ENCODE measurements at regions not wholly inside any gene's neighbourhood (a gene's known extent, or its start where the extent isn't known, plus 50 kb on each side); places are given as distances from the start of the nearest gene placed in this dataset.
"Not testable (repeated sequence)": the region's sequence is repeated elsewhere in the genome, so short reads cannot be mapped to it uniquely, and the experiment has no call there.

DNA sequence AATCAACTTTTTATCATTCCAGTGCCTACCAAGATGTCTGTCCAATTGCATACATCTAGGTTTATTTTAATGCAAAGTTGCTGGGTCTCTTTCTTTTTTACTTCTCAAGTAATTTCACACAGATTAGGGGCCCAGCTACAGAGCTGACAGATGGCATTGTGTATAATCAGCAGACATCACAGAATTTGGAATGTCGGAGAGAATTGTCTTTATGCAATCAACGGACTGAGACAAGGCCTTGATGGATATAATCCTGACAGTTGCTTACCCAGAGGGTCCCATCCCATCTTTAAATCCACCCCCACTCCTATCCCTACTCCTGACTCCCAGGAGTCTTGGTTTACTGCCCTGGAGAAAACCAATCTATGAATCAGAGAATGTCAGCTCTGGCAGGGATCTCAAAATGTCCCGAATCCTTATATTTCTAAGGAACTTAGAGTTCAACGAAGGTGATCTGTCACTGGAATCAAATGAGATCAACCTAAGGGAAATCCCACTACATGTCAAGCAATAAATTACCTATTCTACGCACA is 142.0 kb downstream of the LRATD1 start:
- no peaks in the 10 kb centered on the region for H3K27me3 Mint-ChIP-seq
- H3K36me3 Mint-ChIP-seq, result no peaks in the 10 kb centered on the region
- H3K4me3 Mint-ChIP-seq, result no peak overlapping the region
- CTCF ChIA-PET, result no interaction called here
- no peaks in the 10 kb centered on the region for H3K4me1 Mint-ChIP-seq
- no peak overlapping the region for H3K27ac Mint-ChIP-seq
- H3K9me3 Mint-ChIP-seq, result peaks cover 2% of the 10 kb centered on the region
- DNase-seq, result no peak

DNA sequence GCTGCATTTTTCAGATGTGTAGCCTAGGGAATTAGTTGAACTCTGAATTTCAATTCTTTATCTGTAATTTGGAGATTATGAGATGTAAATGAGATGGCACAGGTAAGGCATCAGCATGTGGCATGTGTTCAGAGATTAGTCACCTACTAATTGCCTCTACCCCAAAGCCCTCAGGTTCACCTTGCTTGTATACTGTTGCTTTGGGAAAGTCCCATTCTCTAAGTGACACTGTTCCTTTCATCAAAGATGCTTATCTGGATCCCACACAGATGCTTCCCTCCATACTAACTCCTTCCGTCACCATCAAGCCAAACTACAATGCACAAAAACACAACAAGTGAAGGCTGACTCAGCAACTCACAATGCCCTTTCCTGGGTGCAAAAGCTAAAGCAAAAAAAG is 143.7 kb downstream of the LRATD1 start:
- CTCF ChIA-PET, result no interaction called here
- no peak overlapping the region for H3K4me3 Mint-ChIP-seq

DNA sequence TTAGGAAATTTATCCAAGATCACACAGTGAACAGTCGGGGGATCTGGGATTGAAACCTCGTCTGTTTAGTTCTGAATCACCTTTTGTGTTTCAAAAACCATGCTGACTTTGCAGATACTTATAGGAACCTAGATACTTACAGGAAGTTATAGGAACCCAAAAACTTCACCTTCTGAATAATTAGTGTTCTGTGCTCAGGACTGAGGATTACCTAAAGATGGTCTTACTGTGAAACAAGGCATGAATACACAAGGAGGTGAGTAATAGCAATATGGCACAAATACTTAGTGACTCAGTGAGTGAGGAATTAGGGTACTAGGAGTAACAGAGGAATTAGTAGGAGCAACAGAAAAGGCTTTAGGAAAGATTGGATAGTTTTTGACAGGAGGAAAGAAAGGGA is 145.5 kb downstream of the LRATD1 start:
- CTCF ChIA-PET, result no interaction called here
- H3K9me3 Mint-ChIP-seq, result peaks cover 3% of the 10 kb centered on the region
- no peak for DNase-seq
- no peaks in the 10 kb centered on the region for H3K36me3 Mint-ChIP-seq
- no peaks in the 10 kb centered on the region for H3K27me3 Mint-ChIP-seq
- H3K27ac Mint-ChIP-seq, result no peak overlapping the region
- no peaks in the 10 kb centered on the region for H3K4me1 Mint-ChIP-seq
- no peak overlapping the region for H3K4me3 Mint-ChIP-seq

More for the DNA sequence above, 143.7 kb downstream of the LRATD1 start:
- H3K4me1 Mint-ChIP-seq, result no peaks in the 10 kb centered on the region
- H3K9me3 Mint-ChIP-seq, result peaks cover 3% of the 10 kb centered on the region
- no peak overlapping the region for H3K27ac Mint-ChIP-seq
- H3K36me3 Mint-ChIP-seq, result no peaks in the 10 kb centered on the region
- no peaks in the 10 kb centered on the region for H3K27me3 Mint-ChIP-seq
- DNase-seq, result no peak

DNA sequence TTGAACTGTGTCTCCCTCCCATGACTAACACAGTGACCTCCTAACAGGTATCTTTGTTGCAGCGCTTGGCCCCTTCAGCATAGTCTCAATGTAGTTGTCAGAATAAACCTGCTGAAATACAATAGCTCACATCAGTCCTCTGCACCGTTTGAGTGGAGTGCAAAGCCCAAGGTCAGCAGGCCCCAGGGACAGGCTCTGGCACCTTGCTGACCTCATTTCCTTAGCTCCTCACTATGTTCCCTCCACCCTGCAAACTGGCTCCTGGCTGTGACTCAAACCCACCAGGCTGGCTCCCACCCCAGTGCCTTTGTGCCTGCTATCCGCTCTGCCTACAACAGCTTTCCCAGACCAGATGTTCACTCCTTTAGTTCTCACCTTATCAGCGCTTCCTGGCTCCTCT is 146.7 kb downstream of the LRATD1 start:
- CTCF ChIA-PET, result no interaction called here
- DNase-seq, result no peak
- Mint-ChIP-seq H3K9me3 (peaks cover 3% of the 10 kb centered on the region), H3K36me3 (no peaks in the 10 kb centered on the region), H3K4me3 (no peak overlapping the region), H3K27ac (no peak overlapping the region), H3K4me1 (no peaks in the 10 kb centered on the region), H3K27me3 (no peaks in the 10 kb centered on the region)

DNA sequence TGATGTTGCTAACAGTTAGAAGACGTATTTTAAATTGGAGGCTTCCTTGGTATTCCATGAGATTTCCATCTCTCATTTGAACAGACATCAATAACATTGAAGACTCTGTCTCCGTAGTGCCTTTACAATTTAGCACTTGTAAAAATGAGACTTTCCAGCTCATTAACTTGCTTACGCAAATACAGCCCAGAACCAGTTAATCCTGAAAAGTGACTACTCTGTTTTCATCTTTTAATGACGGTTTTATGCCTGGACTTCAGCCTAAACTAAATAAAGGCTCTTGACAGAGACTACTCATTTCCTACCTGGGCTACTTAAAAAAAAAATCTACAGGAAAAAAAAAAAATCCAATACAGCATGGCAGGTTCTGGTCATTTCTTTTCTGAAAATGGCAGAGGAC is 148.6 kb downstream of the LRATD1 start:
- no peaks in the 10 kb centered on the region for H3K4me1 Mint-ChIP-seq
- H3K27me3 Mint-ChIP-seq, result no peaks in the 10 kb centered on the region
- no peak overlapping the region for H3K4me3 Mint-ChIP-seq
- no peak overlapping the region for H3K27ac Mint-ChIP-seq
- H3K9me3 Mint-ChIP-seq, result peaks cover 3% of the 10 kb centered on the region
- CTCF ChIA-PET, result no interaction called here
- DNase-seq, result no peak
- H3K36me3 Mint-ChIP-seq, result no peaks in the 10 kb centered on the region

DNA sequence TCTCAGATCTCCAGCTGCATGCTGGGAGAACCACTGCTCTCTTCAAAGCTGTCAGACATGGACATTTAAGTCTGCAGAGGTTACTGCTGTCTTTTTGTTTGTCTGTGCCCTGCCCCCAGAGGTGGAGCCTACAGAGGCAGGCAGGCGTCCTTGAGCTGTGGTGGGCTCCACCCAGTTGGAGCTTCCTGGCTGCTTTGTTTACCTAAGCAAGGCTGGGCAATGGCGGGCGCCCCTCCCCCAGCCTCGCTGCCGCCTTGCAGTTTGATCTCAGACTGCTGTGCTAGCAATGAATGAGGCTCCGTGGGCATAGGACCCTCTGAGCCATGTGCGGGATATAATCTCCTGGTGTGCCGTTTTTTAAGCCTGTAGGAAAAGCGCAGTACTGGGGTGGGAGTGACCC is 156.3 kb downstream of the LRATD1 start:
- H3K4me1 Mint-ChIP-seq, H3K4me3 Mint-ChIP-seq, H3K27ac Mint-ChIP-seq, H3K27me3 Mint-ChIP-seq, CTCF ChIA-PET, DNase-seq, H3K36me3 Mint-ChIP-seq: not testable (repeated sequence)
- peaks cover 13% of the 10 kb centered on the region for H3K9me3 Mint-ChIP-seq

DNA sequence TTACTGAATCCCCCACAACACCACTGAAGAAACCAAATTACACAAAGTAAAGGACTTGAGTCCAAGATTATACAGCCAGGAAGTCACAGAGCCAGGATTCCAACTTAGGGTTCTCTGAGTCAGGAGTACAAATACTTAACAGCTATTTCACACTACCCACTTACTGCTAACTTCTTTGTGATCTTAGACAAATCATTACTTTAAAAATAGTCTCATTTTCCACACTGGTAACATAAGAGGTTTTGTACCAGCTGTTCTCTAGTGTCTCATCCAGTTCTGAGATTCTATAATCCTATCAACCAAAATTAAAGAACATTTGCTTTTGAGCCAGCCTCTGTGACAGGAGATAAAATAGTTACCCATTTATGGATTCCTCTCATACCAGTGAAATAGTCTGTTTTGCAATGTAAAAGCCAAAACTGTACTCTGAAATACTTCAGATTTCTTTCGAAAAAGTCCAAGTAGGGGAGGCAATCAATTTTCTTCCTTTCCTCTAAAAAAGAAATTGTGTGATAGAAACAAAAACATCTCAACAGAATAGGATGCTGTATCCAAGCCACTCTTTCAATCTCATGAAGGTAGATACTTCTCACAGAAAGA is 157.6 kb downstream of the LRATD1 start:
- no peak for DNase-seq
- Mint-ChIP-seq H3K4me1 (no peaks in the 10 kb centered on the region), H3K9me3 (peaks cover 13% of the 10 kb centered on the region), H3K27me3 (no peaks in the 10 kb centered on the region), H3K4me3 (no peak overlapping the region), H3K27ac (no peak overlapping the region), H3K36me3 (no peaks in the 10 kb centered on the region)
- CTCF ChIA-PET, result no interaction called here

DNA sequence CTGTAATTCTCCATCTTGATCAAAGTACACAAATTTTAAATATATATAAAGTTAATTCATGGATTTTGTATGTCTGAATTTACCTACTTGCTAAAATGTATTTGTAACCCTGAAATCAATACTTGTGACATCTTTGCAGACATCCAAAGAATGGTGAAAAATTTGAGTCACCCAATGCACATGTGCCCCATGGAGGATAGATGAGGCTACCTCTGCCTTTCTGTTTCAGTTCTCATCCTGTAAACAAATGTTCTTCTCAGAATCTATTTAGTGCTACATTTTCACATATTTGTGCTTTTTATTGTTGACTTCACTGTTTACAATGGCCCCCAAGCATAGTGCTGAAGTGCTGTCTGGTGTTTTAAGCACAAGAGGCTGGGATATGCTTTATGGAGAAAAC is 171.5 kb downstream of the LRATD1 start:
- no peaks in the 10 kb centered on the region for H3K36me3 Mint-ChIP-seq
- no peak for DNase-seq
- H3K4me3 Mint-ChIP-seq, result no peak overlapping the region
- peaks cover 6% of the 10 kb centered on the region for H3K9me3 Mint-ChIP-seq
- CTCF ChIA-PET, result no interaction called here
- no peaks in the 10 kb centered on the region for H3K4me1 Mint-ChIP-seq
- H3K27me3 Mint-ChIP-seq, result no peaks in the 10 kb centered on the region
- no peak overlapping the region for H3K27ac Mint-ChIP-seq

DNA sequence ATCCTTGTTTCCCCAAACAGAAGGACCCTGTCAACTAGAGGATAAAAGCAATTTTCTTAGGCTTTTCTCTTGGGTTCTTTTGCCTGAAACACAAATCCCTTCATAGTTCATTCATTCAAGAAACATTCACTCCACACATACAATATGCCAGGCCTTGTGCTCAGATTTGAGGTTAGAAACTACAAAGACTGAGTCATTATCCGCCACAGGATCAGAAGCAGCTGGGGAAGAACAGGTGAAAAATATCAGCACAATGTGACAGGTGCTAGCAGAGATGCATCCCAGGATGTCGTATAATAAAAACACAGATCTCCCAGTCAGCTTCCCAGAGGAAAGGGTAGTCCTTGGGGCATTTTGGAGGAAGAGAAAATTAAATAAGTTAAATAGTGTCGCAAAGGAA is 172.4 kb downstream of the LRATD1 start:
- CTCF ChIA-PET, result no interaction called here
- peaks cover 6% of the 10 kb centered on the region for H3K9me3 Mint-ChIP-seq
- no peak for DNase-seq
- H3K4me3 Mint-ChIP-seq, result no peak overlapping the region
- H3K36me3 Mint-ChIP-seq, result no peaks in the 10 kb centered on the region
- H3K27me3 Mint-ChIP-seq, result no peaks in the 10 kb centered on the region
- H3K4me1 Mint-ChIP-seq, result no peaks in the 10 kb centered on the region
- H3K27ac Mint-ChIP-seq, result no peak overlapping the region

DNA sequence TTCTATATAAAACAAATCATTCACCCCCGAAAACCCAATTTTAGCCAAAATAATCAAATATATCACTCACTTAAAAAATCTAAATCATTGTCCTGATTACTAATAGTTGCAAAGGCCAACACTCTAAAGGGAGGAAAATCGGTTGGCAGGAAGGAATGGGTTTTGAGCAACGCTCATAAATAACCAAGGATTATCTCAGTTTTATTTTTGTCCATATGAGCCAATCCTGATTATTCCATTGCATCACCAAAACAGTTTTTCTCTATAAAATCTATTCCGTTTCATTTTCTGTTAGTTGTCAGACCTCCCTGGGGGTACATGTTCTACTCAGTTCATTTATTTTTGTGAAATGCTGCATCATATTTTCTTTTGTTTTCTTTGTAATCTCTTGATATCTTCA is 174.1 kb downstream of the LRATD1 start:
- H3K4me1 Mint-ChIP-seq, result no peaks in the 10 kb centered on the region
- no peak overlapping the region for H3K27ac Mint-ChIP-seq
- DNase-seq, result no peak
- H3K36me3 Mint-ChIP-seq, result no peaks in the 10 kb centered on the region
- H3K4me3 Mint-ChIP-seq, result no peak overlapping the region
- H3K27me3 Mint-ChIP-seq, result no peaks in the 10 kb centered on the region
- peaks cover 10% of the 10 kb centered on the region for H3K9me3 Mint-ChIP-seq
- CTCF ChIA-PET, result no interaction called here

DNA sequence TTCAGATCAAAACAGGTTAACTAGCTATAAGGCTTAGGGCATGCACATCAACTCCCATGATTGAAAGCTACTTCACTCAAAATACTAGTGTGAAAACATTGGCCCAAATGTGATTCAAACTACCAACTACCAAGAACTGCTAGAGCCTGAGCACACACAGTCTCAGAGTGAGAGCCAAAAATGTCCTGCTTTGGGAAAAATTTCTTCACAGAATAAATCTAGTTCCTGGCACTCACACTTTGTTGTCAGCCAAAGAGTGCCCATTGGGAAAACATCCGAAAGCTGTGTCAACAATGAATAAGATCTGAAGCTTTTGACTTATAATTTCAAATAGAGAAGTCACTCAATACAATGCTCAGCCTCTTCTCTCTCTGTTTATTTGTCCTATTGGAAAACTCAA is 182.7 kb downstream of the LRATD1 start:
- H3K27me3 Mint-ChIP-seq, result no peaks in the 10 kb centered on the region
- H3K36me3 Mint-ChIP-seq, result no peaks in the 10 kb centered on the region
- DNase-seq, result no peak
- H3K27ac Mint-ChIP-seq, result no peak overlapping the region
- H3K4me3 Mint-ChIP-seq, result no peak overlapping the region
- peaks cover 6% of the 10 kb centered on the region for H3K9me3 Mint-ChIP-seq
- CTCF ChIA-PET, result no interaction called here
- no peaks in the 10 kb centered on the region for H3K4me1 Mint-ChIP-seq

DNA sequence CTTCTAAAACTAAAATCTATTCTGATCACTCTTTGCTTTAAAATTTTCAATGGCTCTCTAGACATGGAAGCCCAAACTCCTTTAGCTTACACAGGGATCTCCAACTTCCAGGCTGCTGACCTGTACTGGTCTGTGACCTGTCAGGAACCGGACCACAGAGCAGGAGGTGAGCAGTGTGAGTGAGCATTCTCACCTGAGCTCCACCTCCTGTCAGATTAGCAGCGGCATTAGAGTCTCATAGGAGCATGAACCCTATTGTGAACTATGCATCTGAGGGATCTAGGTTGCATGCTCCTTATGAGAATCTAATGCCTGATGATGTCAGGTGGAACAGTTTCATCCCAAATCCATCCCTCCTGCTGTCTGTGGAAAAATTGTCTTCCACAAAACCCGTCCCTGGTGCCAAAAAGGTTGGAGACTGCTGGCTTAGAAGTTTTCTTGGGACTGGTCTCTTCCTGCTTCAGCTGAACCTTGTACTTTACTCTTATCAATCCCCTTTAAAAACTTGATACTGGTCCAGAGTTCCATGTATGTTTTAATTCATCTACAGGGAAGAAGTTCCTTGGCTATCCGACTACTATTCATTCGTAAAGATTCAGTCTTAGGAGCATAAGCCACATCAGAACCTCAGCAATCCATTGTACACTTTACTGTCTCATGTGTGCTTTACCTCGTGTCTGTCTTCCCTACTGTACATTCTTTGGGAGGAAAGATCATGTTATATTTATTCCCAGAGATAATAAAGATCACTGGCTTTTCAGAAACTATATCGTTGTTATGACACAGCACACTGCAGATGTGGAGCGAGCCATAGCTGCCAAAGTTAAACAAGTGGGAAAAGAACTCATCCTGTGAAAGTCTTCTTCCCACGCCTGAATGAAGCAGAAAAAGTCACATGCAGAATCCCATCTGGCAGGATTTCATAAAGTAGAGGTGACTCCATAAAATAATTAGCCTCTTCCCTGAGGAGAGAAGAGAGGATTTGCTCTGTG is 183.8 kb downstream of the LRATD1 start:
- no peaks in the 10 kb centered on the region for H3K4me1 Mint-ChIP-seq
- no peak overlapping the region for H3K4me3 Mint-ChIP-seq
- CTCF ChIA-PET, result no interaction called here
- peaks cover 8% of the 10 kb centered on the region for H3K9me3 Mint-ChIP-seq
- H3K36me3 Mint-ChIP-seq, result no peaks in the 10 kb centered on the region
- no peak overlapping the region for H3K27ac Mint-ChIP-seq
- no peaks in the 10 kb centered on the region for H3K27me3 Mint-ChIP-seq
- no peak for DNase-seq

DNA sequence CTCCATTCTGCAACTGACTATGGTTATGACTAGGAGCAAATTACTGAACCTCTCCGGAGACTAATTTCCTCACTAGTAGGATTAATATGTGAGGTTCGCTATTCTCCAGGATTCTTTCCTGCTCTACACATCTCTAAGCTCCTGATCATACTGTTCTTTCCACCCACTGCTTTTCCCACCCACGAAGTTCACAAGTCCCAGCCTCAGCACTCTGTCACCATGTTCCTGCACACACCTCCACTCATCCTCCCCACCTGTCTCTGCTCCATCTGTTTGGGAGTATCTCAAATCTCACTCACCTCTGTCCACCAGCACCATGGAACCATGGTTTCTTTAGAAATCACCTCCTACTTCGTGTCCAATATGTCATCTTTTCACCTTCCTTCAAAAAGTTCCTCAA is 185.3 kb downstream of the LRATD1 start:
- no peak for DNase-seq
- Mint-ChIP-seq H3K4me3 (no peak overlapping the region), H3K27me3 (no peaks in the 10 kb centered on the region), H3K9me3 (peaks cover 7% of the 10 kb centered on the region), H3K27ac (no peak overlapping the region), H3K4me1 (no peaks in the 10 kb centered on the region), H3K36me3 (no peaks in the 10 kb centered on the region)
- CTCF ChIA-PET, result no interaction called here

DNA sequence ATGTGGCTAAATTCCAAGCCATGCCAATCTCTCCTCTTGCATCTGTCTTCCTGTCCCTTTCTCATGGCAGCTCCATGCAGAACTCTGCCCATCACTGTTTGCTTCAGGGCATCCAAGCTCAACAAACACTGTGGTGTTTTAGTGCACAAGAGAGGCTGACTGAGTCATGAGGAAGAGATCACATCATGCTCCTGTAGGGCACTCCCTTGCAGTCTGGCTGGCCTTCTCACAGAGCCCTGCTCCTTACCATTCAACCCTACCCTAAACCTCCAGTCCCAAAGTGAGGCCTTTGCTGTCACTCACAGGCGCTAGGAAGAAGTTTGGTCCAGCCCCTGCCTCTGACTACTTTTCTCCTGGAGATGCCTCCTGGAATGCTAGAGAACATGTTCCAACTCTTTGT is 194.0 kb downstream of the LRATD1 start:
- Mint-ChIP-seq H3K4me1 (no peaks in the 10 kb centered on the region), H3K36me3 (no peaks in the 10 kb centered on the region), H3K27ac (no peak overlapping the region), H3K9me3 (no peaks in the 10 kb centered on the region), H3K4me3 (no peak overlapping the region), H3K27me3 (no peaks in the 10 kb centered on the region)
- DNase-seq, result no peak
- CTCF ChIA-PET, result no interaction called here

Measured in activated naive CD4-positive, alpha-beta T cell treated with anti-CD3 and anti-CD28 coated beads, Interleukin-2, amount 10 ng/mL, durations not matched to agents 7 days and 5 days (primary cell).